DOHH2 (cell line): ENCODE measurements at regions not wholly inside any gene's neighbourhood (a gene's known extent, or its start where the extent isn't known, plus 50 kb on each side); places are given as distances from the start of the nearest gene placed in this dataset.

Source experiments
- H3F3A ChIP-seq: fragments of 200-600 bp; sonication (generic), shearing (Covaris generic); 2 replicates; pipeline ENCODE4 v1.6.0; 2016; ENCODE audit warnings: antibody characterized with exemption, mild to moderate bottlenecking; ENCODE audit not compliant: control insufficient read depth, insufficient read depth
- H3K27ac ChIP-seq: fragments of 200-600 bp; sonication (generic); 2 replicates; pipeline ENCODE4 v1.5.1; 2014; ENCODE audit warnings: low read depth, mild to moderate bottlenecking, low read length, moderate library complexity
- H3K27me3 ChIP-seq: fragments of 200-600 bp; sonication (generic); 2 replicates; pipeline ENCODE4 v1.6.1; 2014; ENCODE audit warnings: mild to moderate bottlenecking, low read length, mixed read lengths; ENCODE audit not compliant: control insufficient read depth
- H3K36me3 ChIP-seq: fragments of 200-600 bp; sonication (generic); 2 replicates; pipeline ENCODE4 v1.6.1; 2014; ENCODE audit warnings: mild to moderate bottlenecking, low read length, moderate library complexity, mixed read lengths; ENCODE audit not compliant: control insufficient read depth
- H3K4me1 ChIP-seq: fragments of 200-600 bp; sonication (generic); 2 replicates; pipeline ENCODE4 v1.6.1; 2014; ENCODE audit warnings: mild to moderate bottlenecking, low read length, mixed read lengths; ENCODE audit not compliant: control insufficient read depth
- H3K4me2 ChIP-seq: fragments of 200-600 bp; sonication (generic); 2 replicates; pipeline ENCODE4 v1.6.0; 2014; ENCODE audit warnings: mild to moderate bottlenecking, low read length, moderate library complexity
- H3K4me3 ChIP-seq: fragments of 200-600 bp; sonication (generic); 2 replicates; pipeline ENCODE4 v1.5.1; 2014; ENCODE audit warnings: mild to moderate bottlenecking, low read length, mixed read lengths
- H3K79me2 ChIP-seq: fragments of 200-600 bp; sonication (generic); 2 replicates; pipeline ENCODE4 v1.6.1; 2014; ENCODE audit warnings: mild to moderate bottlenecking, low read length, mixed read lengths; ENCODE audit not compliant: control insufficient read depth
- H3K9me2 ChIP-seq: fragments of 200-600 bp; sonication (generic); replicated peaks from 2 replicates; pipeline ENCODE4 v1.6.1; 2014; ENCODE audit warnings: mild to moderate bottlenecking, low read length, mixed read lengths; ENCODE audit not compliant: control insufficient read depth
- H3K9me3 ChIP-seq: fragments of 200-600 bp; sonication (generic); 2 replicates; pipeline ENCODE4 v1.6.1; 2014; ENCODE audit warnings: antibody characterized with exemption, low read length, mixed read lengths; ENCODE audit not compliant: control insufficient read depth, insufficient read depth
- H4K20me1 ChIP-seq: fragments of 200-600 bp; sonication (generic); 2 replicates; pipeline ENCODE4 v1.6.0; 2014; ENCODE audit warnings: low read depth, mild to moderate bottlenecking, antibody characterized with exemption, low read length, moderate library complexity; ENCODE audit not compliant: control insufficient read depth, insufficient read depth
- EZH2phosphoT487 ChIP-seq: fragments of 200-600 bp; sonication (generic); IDR thresholded peaks from 2 replicates; pipeline ENCODE4 v1.6.1; 2017; ENCODE audit warnings: borderline replicate concordance, mild to moderate bottlenecking, antibody characterized with exemption, low read length, moderate library complexity, mixed read lengths
- TF ChIP-seq, protein P1 (sequence below): fragments of 200-600 bp; sonication (generic); IDR thresholded peaks from one replicate; pipeline ENCODE4 v1.5.1; 2014; ENCODE audit warnings: antibody characterized with exemption, mild to moderate bottlenecking, low read depth, low read length; ENCODE audit not compliant: poor library complexity, severe bottlenecking

DNA sequence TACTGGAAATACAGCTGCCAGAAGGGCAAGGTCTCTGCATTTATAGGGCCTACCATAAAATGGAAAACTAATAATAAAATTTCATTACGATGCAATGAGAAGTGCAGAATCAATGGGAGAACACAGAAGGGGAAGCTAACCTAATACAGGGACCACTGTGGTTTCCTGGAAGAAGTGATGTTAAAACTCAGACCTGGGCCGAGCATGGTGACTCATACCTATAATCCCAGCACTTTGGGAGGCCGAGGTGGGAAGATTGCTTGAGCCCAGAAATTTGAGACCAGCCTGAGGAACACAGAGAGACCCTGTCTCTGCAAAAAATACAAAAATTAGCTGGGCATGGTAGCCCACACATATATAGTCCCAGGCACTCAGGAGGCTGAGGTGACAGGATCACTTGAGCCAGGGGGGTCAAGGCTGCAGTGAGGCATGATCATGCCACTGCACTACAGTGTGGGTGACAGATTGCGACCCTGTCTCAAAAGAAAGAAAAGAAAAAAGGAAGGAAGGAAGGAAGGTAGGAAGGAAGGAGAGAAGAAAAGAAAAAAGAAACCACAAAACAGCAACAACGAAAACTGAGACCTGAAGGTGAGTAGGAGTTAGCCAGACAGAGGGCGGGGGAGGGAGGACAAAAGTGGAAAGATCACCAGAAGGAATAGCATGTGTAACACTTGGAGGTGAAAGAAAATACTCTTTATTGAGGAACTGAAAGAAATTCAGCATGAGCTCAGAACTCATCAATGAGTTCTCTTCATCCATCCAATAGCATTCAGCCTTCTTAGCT lies 58.3 kb upstream of the DTNA start:
- Histone ChIP-seq H4K20me1 (no peaks in the 10 kb centered on the region), H3K4me3 (no peak overlapping the region), H3K9me3 (no peaks in the 10 kb centered on the region), H3K9me2 (no peaks in the 10 kb centered on the region), H3K27me3 (no peaks in the 10 kb centered on the region), H3K4me1 (peaks cover 38% of the 10 kb centered on the region), H3F3A (no peaks in the 10 kb centered on the region), H3K36me3 (no peaks in the 10 kb centered on the region), H3K27ac (no peak overlapping the region), H3K79me2 (no peaks in the 10 kb centered on the region), H3K4me2 (no peak overlapping the region)
- TF ChIP-seq, protein P1, sequence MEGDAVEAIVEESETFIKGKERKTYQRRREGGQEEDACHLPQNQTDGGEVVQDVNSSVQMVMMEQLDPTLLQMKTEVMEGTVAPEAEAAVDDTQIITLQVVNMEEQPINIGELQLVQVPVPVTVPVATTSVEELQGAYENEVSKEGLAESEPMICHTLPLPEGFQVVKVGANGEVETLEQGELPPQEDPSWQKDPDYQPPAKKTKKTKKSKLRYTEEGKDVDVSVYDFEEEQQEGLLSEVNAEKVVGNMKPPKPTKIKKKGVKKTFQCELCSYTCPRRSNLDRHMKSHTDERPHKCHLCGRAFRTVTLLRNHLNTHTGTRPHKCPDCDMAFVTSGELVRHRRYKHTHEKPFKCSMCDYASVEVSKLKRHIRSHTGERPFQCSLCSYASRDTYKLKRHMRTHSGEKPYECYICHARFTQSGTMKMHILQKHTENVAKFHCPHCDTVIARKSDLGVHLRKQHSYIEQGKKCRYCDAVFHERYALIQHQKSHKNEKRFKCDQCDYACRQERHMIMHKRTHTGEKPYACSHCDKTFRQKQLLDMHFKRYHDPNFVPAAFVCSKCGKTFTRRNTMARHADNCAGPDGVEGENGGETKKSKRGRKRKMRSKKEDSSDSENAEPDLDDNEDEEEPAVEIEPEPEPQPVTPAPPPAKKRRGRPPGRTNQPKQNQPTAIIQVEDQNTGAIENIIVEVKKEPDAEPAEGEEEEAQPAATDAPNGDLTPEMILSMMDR: no peak
- no peak for TF ChIP-seq EZH2phosphoT487

DNA sequence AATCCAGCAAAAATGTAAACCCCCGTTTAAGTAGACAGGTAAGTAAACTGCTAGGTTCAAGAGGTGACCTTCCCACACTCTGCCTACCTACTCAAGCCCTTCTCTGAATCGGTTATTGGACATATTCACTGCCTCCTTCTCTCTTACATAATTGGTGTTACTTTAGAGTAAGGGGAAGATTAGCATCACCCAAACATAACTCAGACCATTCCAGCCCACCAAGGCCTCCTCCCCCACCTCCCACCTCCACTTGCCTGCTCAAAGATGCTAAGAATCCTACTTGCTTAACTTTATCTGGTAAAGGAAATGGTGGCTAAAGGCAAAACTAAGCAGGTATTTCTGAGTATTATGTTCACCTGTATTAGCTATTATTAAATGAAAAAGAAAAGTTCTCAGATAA lies 55.0 kb upstream of the DTNA start:
- no peaks in the 10 kb centered on the region for H3K27me3 ChIP-seq
- TF ChIP-seq, protein P1: no peak
- TF ChIP-seq EZH2phosphoT487: no peak
- H3F3A ChIP-seq: no peaks in the 10 kb centered on the region
- no peaks in the 10 kb centered on the region for H4K20me1 ChIP-seq
- no peaks in the 10 kb centered on the region for H3K79me2 ChIP-seq
- H3K9me2 ChIP-seq: no peaks in the 10 kb centered on the region
- no peak overlapping the region for H3K4me2 ChIP-seq
- no peaks in the 10 kb centered on the region for H3K9me3 ChIP-seq
- no peak overlapping the region for H3K4me3 ChIP-seq
- H3K4me1 ChIP-seq: peaks cover 19% of the 10 kb centered on the region
- H3K27ac ChIP-seq: no peak overlapping the region
- H3K36me3 ChIP-seq: no peaks in the 10 kb centered on the region

DNA sequence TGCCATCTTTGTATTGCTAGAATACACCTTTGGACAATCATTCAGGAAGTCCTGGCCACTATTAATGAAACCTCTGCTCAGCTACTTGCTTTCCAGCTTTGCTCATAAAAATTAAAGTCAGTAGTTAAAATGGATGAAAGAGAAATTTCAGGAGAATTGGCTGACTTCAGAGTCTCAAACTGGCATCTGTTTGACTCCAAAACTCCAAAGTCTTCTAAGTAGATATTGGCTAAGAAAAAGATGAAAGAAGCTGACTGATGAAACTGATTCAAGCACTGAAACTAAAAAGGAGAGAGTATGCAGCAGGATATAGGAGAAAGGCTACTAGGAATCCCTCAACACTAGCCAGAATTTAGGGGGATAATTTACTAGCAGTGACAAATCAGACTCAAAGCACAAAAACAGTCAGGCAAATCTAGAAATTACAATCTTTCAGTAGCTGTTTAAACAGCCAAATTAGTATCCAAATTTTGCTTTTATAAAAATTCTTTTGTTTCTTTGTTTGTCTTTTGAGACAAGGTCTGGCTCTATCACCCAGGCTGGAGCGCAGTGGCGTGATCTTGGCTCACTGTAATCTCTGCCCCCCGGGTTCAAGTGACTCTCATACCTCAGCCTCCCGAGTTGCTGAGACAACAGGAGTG lies 52.1 kb upstream of the DTNA start:
- H3F3A ChIP-seq: no peaks in the 10 kb centered on the region
- H3K79me2 ChIP-seq: no peaks in the 10 kb centered on the region
- no peaks in the 10 kb centered on the region for H3K27me3 ChIP-seq
- no peaks in the 10 kb centered on the region for H4K20me1 ChIP-seq
- H3K9me2 ChIP-seq: no peaks in the 10 kb centered on the region
- no peak overlapping the region for H3K4me2 ChIP-seq
- no peak overlapping the region for H3K4me3 ChIP-seq
- TF ChIP-seq, protein P1: no peak
- no peak for TF ChIP-seq EZH2phosphoT487
- H3K27ac ChIP-seq: no peak overlapping the region
- no peaks in the 10 kb centered on the region for H3K36me3 ChIP-seq
- H3K9me3 ChIP-seq: no peaks in the 10 kb centered on the region
- H3K4me1 ChIP-seq: no peaks in the 10 kb centered on the region
